Cardiac muscle cell (in vitro differentiated cells and primary cell): ENCODE measurements at regions not wholly inside any gene's neighbourhood (a gene's known extent, or its start where the extent isn't known, plus 50 kb on each side); places are given as distances from the start of the nearest gene placed in this dataset.
"Not testable (repeated sequence)": the region's sequence is repeated elsewhere in the genome, so short reads cannot be mapped to it uniquely, and the experiment has no call there.

Experiments
- DNase-seq, 2 donors: peaks; one replicate each; pipeline versions ENCODE4 v3.0.0 to v3.0.0-alpha.2; 2010 to 2017; ENCODE audit warnings: low read depth in 1 of 2, low spot score in 1 of 2
- H3K27ac ChIP-seq: fragments of 200-600 bp; sonication (generic); 2 replicates; pipeline ENCODE4 v1.5.1; 2016
- H3K27me3 ChIP-seq: fragments of 200-600 bp; sonication (generic); 2 replicates; pipeline ENCODE4 v1.6.0; 2016; ENCODE audit warnings: control low read depth
- H3K36me3 ChIP-seq: fragments of 200-600 bp; sonication (generic); 2 replicates; pipeline ENCODE4 v1.5.1; 2016; ENCODE audit warnings: control low read depth
- H3K4me1 ChIP-seq: fragments of 200-600 bp; sonication (generic); 2 replicates; pipeline ENCODE4 v1.8.1; 2017; ENCODE audit warnings: low read depth, mild to moderate bottlenecking, mixed run types
- H3K4me3 ChIP-seq: fragments of 200-600 bp; sonication (generic); 2 replicates; pipeline ENCODE4 v1.5.1; 2016; ENCODE audit warnings: mild to moderate bottlenecking
- H3K9me3 ChIP-seq: fragments of 200-600 bp; sonication (generic); 2 replicates; pipeline ENCODE4 v1.5.1; 2017; ENCODE audit warnings: low read depth, mild to moderate bottlenecking, control low read depth
- TF ChIP-seq, protein P1 (sequence below): IDR thresholded peaks from 2 replicates; pipeline ENCODE4 v1.5.1; 2012; ENCODE audit warnings: low read depth, mild to moderate bottlenecking, low read length

DNA sequence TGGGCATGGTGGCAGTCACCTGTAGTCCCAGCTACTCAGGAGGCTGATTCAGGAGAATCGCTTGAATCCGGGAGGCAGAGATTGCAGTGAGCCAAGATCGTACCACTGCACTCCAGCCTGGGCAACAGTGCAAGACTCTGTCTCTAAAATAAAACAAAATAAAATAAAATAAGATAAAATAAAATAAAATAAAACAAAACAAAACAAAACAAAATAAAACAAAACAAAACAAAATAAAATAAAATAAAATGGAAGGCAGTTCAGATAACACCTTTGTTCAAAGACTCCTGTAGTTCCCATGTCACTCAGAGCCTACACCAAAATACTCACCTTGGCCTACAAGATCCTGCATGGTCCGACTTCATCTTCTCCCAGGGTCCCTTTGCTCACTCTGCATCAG, 61.3 kb downstream of the SYF2 start:
- H3K4me1 ChIP-seq, H3K36me3 ChIP-seq, DNase-seq: not testable (repeated sequence)

DNA sequence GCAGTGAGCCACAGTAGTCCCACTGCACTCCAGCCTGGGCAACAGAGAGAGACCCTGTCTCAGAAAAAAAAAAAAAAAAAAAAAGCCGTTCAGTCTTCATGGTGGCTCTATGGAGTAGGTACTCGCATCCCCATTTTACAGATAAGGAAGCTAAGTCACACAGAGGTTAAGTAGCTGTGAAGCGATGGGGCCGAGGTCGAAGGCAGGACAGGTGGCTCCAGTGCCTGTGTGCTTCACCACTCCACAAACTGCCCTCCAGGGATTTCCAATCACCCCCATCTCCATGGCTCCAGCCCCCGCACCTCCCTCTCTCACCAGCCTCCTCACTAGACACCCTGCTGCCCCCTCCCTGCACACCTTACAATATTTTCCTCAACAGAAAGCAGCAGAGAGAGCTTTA, 61.9 kb downstream of the SYF2 start:
- no peaks in the 10 kb centered on the region for H3K4me1 ChIP-seq
- no peak for DNase-seq
- H3K9me3 ChIP-seq, result no peaks in the 10 kb centered on the region
- TF ChIP-seq, protein P1, sequence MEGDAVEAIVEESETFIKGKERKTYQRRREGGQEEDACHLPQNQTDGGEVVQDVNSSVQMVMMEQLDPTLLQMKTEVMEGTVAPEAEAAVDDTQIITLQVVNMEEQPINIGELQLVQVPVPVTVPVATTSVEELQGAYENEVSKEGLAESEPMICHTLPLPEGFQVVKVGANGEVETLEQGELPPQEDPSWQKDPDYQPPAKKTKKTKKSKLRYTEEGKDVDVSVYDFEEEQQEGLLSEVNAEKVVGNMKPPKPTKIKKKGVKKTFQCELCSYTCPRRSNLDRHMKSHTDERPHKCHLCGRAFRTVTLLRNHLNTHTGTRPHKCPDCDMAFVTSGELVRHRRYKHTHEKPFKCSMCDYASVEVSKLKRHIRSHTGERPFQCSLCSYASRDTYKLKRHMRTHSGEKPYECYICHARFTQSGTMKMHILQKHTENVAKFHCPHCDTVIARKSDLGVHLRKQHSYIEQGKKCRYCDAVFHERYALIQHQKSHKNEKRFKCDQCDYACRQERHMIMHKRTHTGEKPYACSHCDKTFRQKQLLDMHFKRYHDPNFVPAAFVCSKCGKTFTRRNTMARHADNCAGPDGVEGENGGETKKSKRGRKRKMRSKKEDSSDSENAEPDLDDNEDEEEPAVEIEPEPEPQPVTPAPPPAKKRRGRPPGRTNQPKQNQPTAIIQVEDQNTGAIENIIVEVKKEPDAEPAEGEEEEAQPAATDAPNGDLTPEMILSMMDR, result no peak
- no peaks in the 10 kb centered on the region for H3K27me3 ChIP-seq
- H3K27ac ChIP-seq, result no peak overlapping the region
- H3K4me3 ChIP-seq, result no peak overlapping the region
- no peaks in the 10 kb centered on the region for H3K36me3 ChIP-seq

More for the DNA sequence above, 61.3 kb downstream of the SYF2 start:
- not testable (repeated sequence) for H3K9me3 ChIP-seq, H3K27me3 ChIP-seq, H3K4me3 ChIP-seq, H3K27ac ChIP-seq

DNA sequence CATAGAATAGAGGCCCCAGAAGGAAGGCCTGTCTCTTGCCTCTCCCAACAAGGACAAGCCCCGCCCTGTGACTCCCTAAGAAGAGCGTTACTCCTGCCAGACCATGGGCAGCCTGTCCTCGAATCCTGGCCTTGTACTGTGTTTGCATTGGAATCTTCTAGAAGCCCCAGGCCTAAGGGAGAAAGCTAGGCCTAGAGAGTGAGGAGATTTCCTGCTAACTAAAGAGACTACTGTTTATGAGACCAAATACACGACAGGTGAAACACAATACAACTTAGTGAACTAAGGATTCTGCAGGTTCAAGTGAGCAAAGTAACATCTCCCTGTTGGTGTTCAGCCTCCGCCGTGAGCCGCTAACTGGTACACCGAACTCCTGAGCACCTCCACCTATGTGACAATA, 62.7 kb downstream of the SYF2 start:
- Histone ChIP-seq H3K9me3 (no peaks in the 10 kb centered on the region), H3K4me3 (no peak overlapping the region), H3K27me3 (no peaks in the 10 kb centered on the region), H3K36me3 (no peaks in the 10 kb centered on the region), H3K4me1 (no peaks in the 10 kb centered on the region), H3K27ac (no peak overlapping the region)
- DNase-seq, result no peak
- TF ChIP-seq, protein P1, result no peak

DNA sequence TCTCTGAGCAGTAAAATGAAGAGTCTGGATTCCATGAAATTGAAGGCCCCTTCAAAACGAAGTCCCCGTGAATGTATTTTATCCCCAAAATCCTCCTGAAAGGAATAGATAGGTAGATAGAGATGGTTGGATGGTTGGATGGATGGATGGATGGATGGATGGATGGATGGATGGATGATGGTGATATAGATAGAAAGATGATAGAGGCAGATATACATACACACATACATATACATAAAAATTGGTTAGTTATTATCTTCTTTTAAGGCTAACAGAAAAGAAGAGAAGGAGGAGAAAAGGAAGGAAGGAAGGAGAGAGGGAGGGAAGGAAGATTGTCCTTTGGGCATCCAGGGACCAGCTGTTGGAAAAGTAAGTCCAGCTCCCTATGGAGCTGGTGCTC, 63.1 kb downstream of the SYF2 start:
- no peak for DNase-seq
- no peaks in the 10 kb centered on the region for H3K27me3 ChIP-seq
- H3K9me3 ChIP-seq, result no peaks in the 10 kb centered on the region
- H3K4me3 ChIP-seq, result no peak overlapping the region
- H3K4me1 ChIP-seq, result no peaks in the 10 kb centered on the region
- TF ChIP-seq, protein P1, result no peak
- no peaks in the 10 kb centered on the region for H3K36me3 ChIP-seq
- no peak overlapping the region for H3K27ac ChIP-seq

DNA sequence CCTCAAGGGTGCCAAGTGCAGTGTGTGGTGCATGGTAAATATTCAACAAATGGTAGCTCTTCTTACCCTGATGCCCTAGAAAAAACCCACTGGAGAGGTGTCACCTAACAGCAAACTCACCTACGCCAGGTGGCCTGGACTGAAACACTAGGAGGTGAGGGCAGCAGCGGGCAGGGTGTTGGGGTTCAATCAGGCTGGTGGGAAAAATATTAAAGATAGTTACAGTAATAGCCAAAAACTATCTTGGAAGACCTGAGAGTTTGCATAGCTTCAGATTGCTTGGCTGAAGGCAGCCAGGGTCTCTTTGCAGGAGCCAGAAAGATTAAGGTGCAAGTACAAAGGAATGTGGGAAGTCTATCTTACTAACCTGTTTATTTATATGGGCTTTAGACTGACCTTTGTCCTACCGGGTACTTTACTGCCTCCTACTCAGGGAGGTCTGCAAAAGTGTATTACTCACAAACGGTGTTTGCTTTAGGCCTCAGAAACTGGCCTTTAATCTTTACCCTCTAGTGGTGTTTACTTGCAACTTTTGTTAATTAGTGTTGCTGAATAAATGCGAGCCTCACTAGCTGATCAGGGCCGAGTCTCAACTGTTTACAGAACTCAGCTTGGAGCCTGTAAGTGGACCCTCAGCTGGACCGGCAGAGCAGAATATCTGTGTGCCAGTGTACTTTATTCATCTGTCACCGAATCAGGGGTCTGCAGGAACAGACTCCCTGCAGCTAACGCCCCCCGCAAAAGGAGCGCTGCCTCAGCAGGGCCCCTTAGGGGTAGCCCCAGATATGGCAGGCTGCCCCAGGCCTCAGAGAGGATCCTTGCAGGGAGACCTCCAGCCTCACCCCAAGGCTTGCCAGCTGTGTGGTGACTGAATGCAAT, 63.9 kb downstream of the SYF2 start:
- no peaks in the 10 kb centered on the region for H3K9me3 ChIP-seq
- no peaks in the 10 kb centered on the region for H3K36me3 ChIP-seq
- no peaks in the 10 kb centered on the region for H3K27me3 ChIP-seq
- no peak overlapping the region for H3K4me3 ChIP-seq
- no peak overlapping the region for H3K27ac ChIP-seq
- no peak for DNase-seq
- no peaks in the 10 kb centered on the region for H3K4me1 ChIP-seq
- TF ChIP-seq, protein P1, result no peak
